ENCODE measurements at regions not wholly inside any gene's neighbourhood (a gene's known extent, or its start where the extent isn't known, plus 50 kb on each side); places are given as distances from the start of the nearest gene placed in this dataset.

GRCh38 chr3:68441054-68441453 lies 491.3 kb downstream of the TAFA4 start:
- H3K9me3 ChIP-seq = no peaks in the 10 kb centered on the region
- no peak for DNase-seq
- H3K27me3 ChIP-seq = no peaks in the 10 kb centered on the region
- H3K36me3 ChIP-seq = no peaks in the 10 kb centered on the region
- 71% methylated on average over 1 of the region's 1 CpG for WGBS, 2 donors
- TF ChIP-seq POLR2A (IDR thresholded peaks at IDR 0.05) = no peak
- TF ChIP-seq CTCF (IDR thresholded peaks at IDR 0.05) = no peak
- H3K4me1 ChIP-seq = no peaks in the 10 kb centered on the region
- H3K4me3 ChIP-seq = no peak overlapping the region
- intact Hi-C loops (cut with DNase I) = no loop called here
- H3K27ac ChIP-seq = no peak overlapping the region

- Histone ChIP-seq H3K27me3 (no peaks in the 10 kb centered on the region), H3K4me1 (no peaks in the 10 kb centered on the region), H3K36me3 (no peaks in the 10 kb centered on the region), H3K9me3 (no peaks in the 10 kb centered on the region), H3K27ac (no peak overlapping the region), H3K4me3 (no peak overlapping the region)
- intact Hi-C loops (cut with DNase I) = no loop called here
- no peak for DNase-seq
- WGBS, 2 donors = 57 to 67% methylated on average over 3 of the region's 3 CpGs
- TF ChIP-seq CTCF (IDR thresholded peaks at IDR 0.05) = no peak
- TF ChIP-seq POLR2A (IDR thresholded peaks at IDR 0.05) = no peak
Measured at GRCh38 chr3:68436619-68437401, 495.5 kb downstream of the TAFA4 start.

- H3K27ac ChIP-seq = no peak overlapping the region
- intact Hi-C loops (cut with DNase I) = no loop called here
- H3K4me1 ChIP-seq = no peaks in the 10 kb centered on the region
- TF ChIP-seq CTCF (IDR thresholded peaks at IDR 0.05) = no peak
- no peak for TF ChIP-seq POLR2A (IDR thresholded peaks at IDR 0.05)
- no peaks in the 10 kb centered on the region for H3K9me3 ChIP-seq
- 55 to 67% methylated on average over 2 of the region's 2 CpGs for WGBS, 2 donors
- no peak overlapping the region for H3K4me3 ChIP-seq
- no peaks in the 10 kb centered on the region for H3K27me3 ChIP-seq
- no peak for DNase-seq
- no peaks in the 10 kb centered on the region for H3K36me3 ChIP-seq
Measured at GRCh38 chr3:68428495-68428894, 503.9 kb downstream of the TAFA4 start.

GRCh38 chr3:68424796-68425460 lies 507.4 kb downstream of the TAFA4 start:
- Histone ChIP-seq H3K4me3 (no peak overlapping the region), H3K27me3 (no peaks in the 10 kb centered on the region), H3K36me3 (no peaks in the 10 kb centered on the region), H3K4me1 (no peaks in the 10 kb centered on the region), H3K27ac (peak overlapping the region in 1 of 4 donors; percentile 18), H3K9me3 (no peaks in the 10 kb centered on the region)
- TF ChIP-seq POLR2A (IDR thresholded peaks at IDR 0.05) = no peak
- no peak for TF ChIP-seq CTCF (IDR thresholded peaks at IDR 0.05)
- no peak for DNase-seq
- 20 to 28% methylated on average over 7 of the region's 7 CpGs for WGBS, 2 donors
- intact Hi-C loops (cut with DNase I) = no loop called here

GRCh38 chr3:68408626-68409025 lies 523.7 kb downstream of the TAFA4 start:
- Histone ChIP-seq H3K27ac (no peak overlapping the region), H3K4me1 (no peaks in the 10 kb centered on the region), H3K4me3 (no peak overlapping the region), H3K27me3 (no peaks in the 10 kb centered on the region), H3K9me3 (no peaks in the 10 kb centered on the region), H3K36me3 (no peaks in the 10 kb centered on the region)
- 38 to 55% methylated on average over 1 of the region's 1 CpG for WGBS, 2 donors
- DNase-seq = no peak
- TF ChIP-seq CTCF (IDR thresholded peaks at IDR 0.05) (no peak), POLR2A (IDR thresholded peaks at IDR 0.05) (no peak)
- intact Hi-C loops (cut with DNase I) = no loop called here
